ENCODE measurements at regions not wholly inside any gene's neighbourhood (a gene's known extent, or its start where the extent isn't known, plus 50 kb on each side); places are given as distances from the start of the nearest gene placed in this dataset.

DNA sequence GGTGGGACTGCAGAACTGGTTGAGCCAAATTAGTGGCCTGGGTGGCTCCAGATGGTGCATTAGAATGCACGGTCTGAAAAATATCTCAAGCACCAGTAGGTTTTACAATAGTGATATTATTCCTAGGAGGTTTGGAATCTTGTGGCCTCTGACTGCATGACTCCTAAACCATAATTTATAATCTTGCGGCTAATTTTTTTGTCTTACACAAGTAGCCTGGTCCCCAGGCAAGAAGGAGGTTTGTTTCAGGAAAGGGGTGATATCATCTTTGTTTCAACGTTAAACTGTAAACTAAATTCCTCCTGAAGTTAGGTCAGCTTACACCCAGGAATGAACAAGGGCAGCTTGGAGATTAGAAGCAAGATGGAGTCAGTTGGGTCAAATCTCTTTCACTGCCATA, 98.9 kb upstream of the ARL4C start:
- TF ChIP-seq NFE2L1 (CRISPR knock-in tag; IDR thresholded peaks at IDR 0.05): no peak
- TF ChIP-seq CTCF (IDR thresholded peaks at IDR 0.05): no peak
- no peak for TF ChIP-seq FOXP1 (CRISPR knock-in tag; IDR thresholded peaks at IDR 0.05; ENCODE audit: borderline replicate concordance)
- TF ChIP-seq FOXK1 (CRISPR knock-in tag; IDR thresholded peaks at IDR 0.05): no peak
- no peak for TF ChIP-seq SP1 (CRISPR knock-in tag; conservative IDR thresholded peaks at IDR 0.05)
- no peak for TF ChIP-seq NFYB (CRISPR knock-in tag; conservative IDR thresholded peaks at IDR 0.05; ENCODE audit: low read depth)

Data from WTC11 (cell line).